HG02852 (cell line): ENCODE measurements at regions not wholly inside any gene's neighbourhood (a gene's known extent, or its start where the extent isn't known, plus 50 kb on each side); places are given as distances from the start of the nearest gene placed in this dataset.
"Not testable (repeated sequence)": the region's sequence is repeated elsewhere in the genome, so short reads cannot be mapped to it uniquely, and the experiment has no call there.

Source experiments
- ATAC-seq: cut with Tn5 transposase; IDR thresholded peaks from one replicate; pipeline ENCODE4 v1.9.1; 2021; ENCODE audit warnings: mild to moderate bottlenecking, moderate library complexity; ENCODE audit not compliant: unreplicated experiment

- peak; percentile 14 for ATAC-seq
Measured at GRCh38 chr3:59374091-59374817, 324.4 kb upstream of the CFAP20DC start.

GRCh38 chr3:59372346-59372745, 322.5 kb upstream of the CFAP20DC start:
- no peak for ATAC-seq

GRCh38 chr3:59368900-59369675, 319.3 kb upstream of the CFAP20DC start:
- no peak for ATAC-seq

- ATAC-seq = no peak
Measured at GRCh38 chr3:59367150-59367549, 317.3 kb upstream of the CFAP20DC start.

- ATAC-seq = no peak
Measured at GRCh38 chr3:59366218-59366617, 316.4 kb upstream of the CFAP20DC start.

GRCh38 chr3:59364496-59364895, 314.7 kb upstream of the CFAP20DC start:
- no peak for ATAC-seq

GRCh38 chr3:59360312-59360711, 310.5 kb upstream of the CFAP20DC start:
- ATAC-seq = not testable (repeated sequence)

GRCh38 chr3:59341459-59341858, 291.6 kb upstream of the CFAP20DC start:
- ATAC-seq = no peak

- ATAC-seq = no peak
Measured at GRCh38 chr3:59339818-59340217, 290.0 kb upstream of the CFAP20DC start.

- no peak for ATAC-seq
Measured at GRCh38 chr3:59338934-59339333, 289.1 kb upstream of the CFAP20DC start.

GRCh38 chr3:59335338-59335737, 285.5 kb upstream of the CFAP20DC start:
- ATAC-seq = no peak

GRCh38 chr3:59334585-59334984, 284.8 kb upstream of the CFAP20DC start:
- ATAC-seq = no peak

GRCh38 chr3:59327376-59327808, 277.6 kb upstream of the CFAP20DC start:
- ATAC-seq = no peak

- ATAC-seq = no peak
Measured at GRCh38 chr3:59326246-59327024, 276.6 kb upstream of the CFAP20DC start.

- no peak for ATAC-seq
Measured at GRCh38 chr3:59321881-59322540, 272.2 kb upstream of the CFAP20DC start.

- no peak for ATAC-seq
Measured at GRCh38 chr3:59320080-59320479, 270.3 kb upstream of the CFAP20DC start.

GRCh38 chr3:59319442-59319841, 269.6 kb upstream of the CFAP20DC start:
- no peak for ATAC-seq

GRCh38 chr3:59318881-59319280, 269.1 kb upstream of the CFAP20DC start:
- ATAC-seq = no peak

- no peak for ATAC-seq
Measured at GRCh38 chr3:59317386-59317785, 267.6 kb upstream of the CFAP20DC start.

GRCh38 chr3:59316688-59317275, 267.0 kb upstream of the CFAP20DC start:
- no peak for ATAC-seq

GRCh38 chr3:59313365-59313764, 263.5 kb upstream of the CFAP20DC start:
- ATAC-seq = peak; percentile 73
